ENCODE measurements at regions not wholly inside any gene's neighbourhood (a gene's known extent, or its start where the extent isn't known, plus 50 kb on each side); places are given as distances from the start of the nearest gene placed in this dataset.

- Histone ChIP-seq H3K9ac (no peak overlapping the region), H4K20me1 (ENCODE audit: insufficient read depth) (no peaks in the 10 kb centered on the region), H3K4me3 (IDR thresholded peaks at IDR 0.05; ENCODE audit: insufficient read depth, low read depth, low read length) (no peak overlapping the region), H2AFZ (ENCODE audit: low read depth) (no peak overlapping the region), H3K27ac (no peak overlapping the region), H3K27me3 (ENCODE audit: insufficient read depth, low read depth) (no peaks in the 10 kb centered on the region), H3K4me1 (ENCODE audit: low read depth, poor library complexity, severe bottlenecking) (no peaks in the 10 kb centered on the region), H3K4me2 (no peak overlapping the region), H3K36me3 (ENCODE audit: insufficient read depth) (no peaks in the 10 kb centered on the region), H3K79me2 (ENCODE audit: insufficient read depth, low read depth) (no peaks in the 10 kb centered on the region)
- TF ChIP-seq, protein P1, sequence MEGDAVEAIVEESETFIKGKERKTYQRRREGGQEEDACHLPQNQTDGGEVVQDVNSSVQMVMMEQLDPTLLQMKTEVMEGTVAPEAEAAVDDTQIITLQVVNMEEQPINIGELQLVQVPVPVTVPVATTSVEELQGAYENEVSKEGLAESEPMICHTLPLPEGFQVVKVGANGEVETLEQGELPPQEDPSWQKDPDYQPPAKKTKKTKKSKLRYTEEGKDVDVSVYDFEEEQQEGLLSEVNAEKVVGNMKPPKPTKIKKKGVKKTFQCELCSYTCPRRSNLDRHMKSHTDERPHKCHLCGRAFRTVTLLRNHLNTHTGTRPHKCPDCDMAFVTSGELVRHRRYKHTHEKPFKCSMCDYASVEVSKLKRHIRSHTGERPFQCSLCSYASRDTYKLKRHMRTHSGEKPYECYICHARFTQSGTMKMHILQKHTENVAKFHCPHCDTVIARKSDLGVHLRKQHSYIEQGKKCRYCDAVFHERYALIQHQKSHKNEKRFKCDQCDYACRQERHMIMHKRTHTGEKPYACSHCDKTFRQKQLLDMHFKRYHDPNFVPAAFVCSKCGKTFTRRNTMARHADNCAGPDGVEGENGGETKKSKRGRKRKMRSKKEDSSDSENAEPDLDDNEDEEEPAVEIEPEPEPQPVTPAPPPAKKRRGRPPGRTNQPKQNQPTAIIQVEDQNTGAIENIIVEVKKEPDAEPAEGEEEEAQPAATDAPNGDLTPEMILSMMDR (conservative IDR thresholded peaks at IDR 0.05; ENCODE audit: low read depth, low read length), result no peak
These were observed 665.1 kb downstream of the CDH18 start for GRCh38 chr5:19322716-19323485.

DNA sequence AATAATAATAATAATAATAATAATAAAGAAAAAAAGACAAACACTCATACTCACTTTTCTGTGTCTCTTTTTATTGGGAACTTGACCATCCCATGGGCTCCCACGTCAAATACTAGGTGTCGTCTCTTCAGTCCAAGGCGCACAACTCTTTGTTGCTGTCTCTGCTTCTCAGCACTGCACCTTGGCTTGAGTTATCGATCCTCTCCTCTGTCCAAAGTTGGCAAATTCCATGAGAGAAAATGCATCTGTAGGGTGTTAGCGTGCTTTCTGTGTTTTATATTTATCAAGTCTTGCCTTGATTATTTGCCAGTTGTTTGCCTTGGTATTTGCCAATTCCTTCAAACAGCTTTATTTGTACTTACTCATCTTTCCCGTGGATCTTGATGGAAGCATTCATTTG is 653.7 kb downstream of the CDH18 start:
- Histone ChIP-seq H2AFZ (ENCODE audit: low read depth) (no peak overlapping the region), H3K27ac (no peak overlapping the region), H3K9ac (no peak overlapping the region), H3K4me2 (no peak overlapping the region), H3K4me3 (IDR thresholded peaks at IDR 0.05; ENCODE audit: insufficient read depth, low read depth, low read length) (no peak overlapping the region), H3K36me3 (ENCODE audit: insufficient read depth) (no peaks in the 10 kb centered on the region), H3K27me3 (ENCODE audit: insufficient read depth, low read depth) (no peaks in the 10 kb centered on the region), H3K4me1 (ENCODE audit: low read depth, poor library complexity, severe bottlenecking) (no peaks in the 10 kb centered on the region), H3K79me2 (ENCODE audit: insufficient read depth, low read depth) (no peaks in the 10 kb centered on the region), H4K20me1 (ENCODE audit: insufficient read depth) (no peaks in the 10 kb centered on the region)
- TF ChIP-seq, protein P1 (conservative IDR thresholded peaks at IDR 0.05; ENCODE audit: low read depth, low read length), result no peak

- Histone ChIP-seq H3K4me3 (IDR thresholded peaks at IDR 0.05; ENCODE audit: insufficient read depth, low read depth, low read length) (no peak overlapping the region), H3K4me2 (no peak overlapping the region), H3K27ac (no peak overlapping the region), H3K9ac (no peak overlapping the region), H3K4me1 (ENCODE audit: low read depth, poor library complexity, severe bottlenecking) (no peaks in the 10 kb centered on the region), H3K79me2 (ENCODE audit: insufficient read depth, low read depth) (no peaks in the 10 kb centered on the region), H4K20me1 (ENCODE audit: insufficient read depth) (no peaks in the 10 kb centered on the region), H3K27me3 (ENCODE audit: insufficient read depth, low read depth) (no peaks in the 10 kb centered on the region), H3K36me3 (ENCODE audit: insufficient read depth) (no peaks in the 10 kb centered on the region), H2AFZ (ENCODE audit: low read depth) (no peak overlapping the region)
- TF ChIP-seq, protein P1 (conservative IDR thresholded peaks at IDR 0.05; ENCODE audit: low read depth, low read length), result no peak
These were observed 645.1 kb downstream of the CDH18 start for GRCh38 chr5:19342942-19343341.

DNA sequence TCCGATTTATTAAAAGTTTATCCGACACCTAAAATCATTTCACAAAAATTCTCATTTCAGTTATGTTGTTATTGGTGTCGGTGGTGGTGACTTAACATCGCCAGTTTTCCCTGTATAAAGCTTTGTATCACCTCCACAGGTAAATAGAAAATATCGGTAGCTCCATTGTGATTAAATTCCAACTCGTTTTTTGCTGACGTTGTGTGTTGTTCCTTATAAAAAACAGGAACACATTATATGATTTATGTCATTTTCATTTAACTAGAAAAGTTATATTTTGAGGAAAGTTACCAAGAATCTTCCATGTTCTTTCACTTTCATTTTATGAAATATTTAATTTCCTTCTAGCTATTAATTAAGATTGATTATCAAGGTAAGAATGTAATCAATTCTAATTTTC is 635.9 kb downstream of the CDH18 start:
- Histone ChIP-seq H3K27ac (no peak overlapping the region), H3K9ac (no peak overlapping the region), H3K36me3 (ENCODE audit: insufficient read depth) (no peaks in the 10 kb centered on the region), H3K4me2 (no peak overlapping the region), H4K20me1 (ENCODE audit: insufficient read depth) (no peaks in the 10 kb centered on the region), H3K27me3 (ENCODE audit: insufficient read depth, low read depth) (no peaks in the 10 kb centered on the region), H3K4me1 (ENCODE audit: low read depth, poor library complexity, severe bottlenecking) (no peaks in the 10 kb centered on the region), H3K79me2 (ENCODE audit: insufficient read depth, low read depth) (no peaks in the 10 kb centered on the region), H2AFZ (ENCODE audit: low read depth) (no peak overlapping the region), H3K4me3 (IDR thresholded peaks at IDR 0.05; ENCODE audit: insufficient read depth, low read depth, low read length) (no peak overlapping the region)
- TF ChIP-seq, protein P1 (conservative IDR thresholded peaks at IDR 0.05; ENCODE audit: low read depth, low read length), result no peak
